Ureter (tissue), 1 donor: ENCODE measurements at regions not wholly inside any gene's neighbourhood (a gene's known extent, or its start where the extent isn't known, plus 50 kb on each side); places are given as distances from the start of the nearest gene placed in this dataset.

Experiments
- DNase-seq: peaks from one replicate; pipeline ENCODE4 v3.0.0-alpha.2; 2020; ENCODE audit warnings: low spot score
- donor health status: DM: yes; HTN: yes; CAD: no.

GRCh38 chr2:204108781-204109295, 172.3 kb downstream of the ICOS start:
- DNase-seq = no peak

- DNase-seq = no peak
These were observed 173.1 kb downstream of the ICOS start for GRCh38 chr2:204109681-204110080.

GRCh38 chr2:204110338-204110741, 173.8 kb downstream of the ICOS start:
- no peak for DNase-seq

GRCh38 chr2:204110751-204111516, 174.4 kb downstream of the ICOS start:
- DNase-seq = no peak

GRCh38 chr2:204112084-204112770, 175.7 kb downstream of the ICOS start:
- DNase-seq = no peak

GRCh38 chr2:204114295-204115136, 178.0 kb downstream of the ICOS start:
- no peak for DNase-seq

- no peak for DNase-seq
These were observed 178.8 kb downstream of the ICOS start for GRCh38 chr2:204115137-204116056.

GRCh38 chr2:204116159-204116792, 179.7 kb downstream of the ICOS start:
- no peak for DNase-seq

- no peak for DNase-seq
These were observed 185.9 kb downstream of the ICOS start for GRCh38 chr2:204122425-204122824.

GRCh38 chr2:204124140-204124750, 187.7 kb downstream of the ICOS start:
- DNase-seq = no peak

- DNase-seq = no peak
These were observed 190.1 kb downstream of the ICOS start for GRCh38 chr2:204126705-204127104.

- no peak for DNase-seq
These were observed 190.7 kb downstream of the ICOS start for GRCh38 chr2:204127238-204127637.

GRCh38 chr2:204129591-204130294, 193.2 kb downstream of the ICOS start:
- DNase-seq = no peak

- DNase-seq = no peak
These were observed 195.1 kb downstream of the ICOS start for GRCh38 chr2:204131621-204132020.

GRCh38 chr2:204133476-204133875, 196.9 kb downstream of the ICOS start:
- DNase-seq = no peak

GRCh38 chr2:204134421-204134820, 197.9 kb downstream of the ICOS start:
- no peak for DNase-seq

GRCh38 chr2:204135752-204136151, 199.2 kb downstream of the ICOS start:
- no peak for DNase-seq

GRCh38 chr2:204138206-204138605, 201.6 kb downstream of the ICOS start:
- no peak for DNase-seq

GRCh38 chr2:204140246-204140645, 203.7 kb downstream of the ICOS start:
- DNase-seq = no peak
